ENCODE measurements at regions not wholly inside any gene's neighbourhood (a gene's known extent, or its start where the extent isn't known, plus 50 kb on each side); places are given as distances from the start of the nearest gene placed in this dataset.

- H3K27me3 ChIP-seq (ENCODE audit: insufficient read depth, poor library complexity, severe bottlenecking), result no peaks in the 10 kb centered on the region
- H3K27ac ChIP-seq (replicated peaks), result no peak overlapping the region
- DNase-seq (ENCODE audit: low read depth in 1 of 2, low spot score in 1 of 2), result no peak
- TF ChIP-seq GABPA (IDR thresholded peaks at IDR 0.05; ENCODE audit: low read depth) (no peak), SPI1 (IDR thresholded peaks at IDR 0.05; ENCODE audit: borderline replicate concordance, low read depth) (no peak)
- TF ChIP-seq, protein P1, sequence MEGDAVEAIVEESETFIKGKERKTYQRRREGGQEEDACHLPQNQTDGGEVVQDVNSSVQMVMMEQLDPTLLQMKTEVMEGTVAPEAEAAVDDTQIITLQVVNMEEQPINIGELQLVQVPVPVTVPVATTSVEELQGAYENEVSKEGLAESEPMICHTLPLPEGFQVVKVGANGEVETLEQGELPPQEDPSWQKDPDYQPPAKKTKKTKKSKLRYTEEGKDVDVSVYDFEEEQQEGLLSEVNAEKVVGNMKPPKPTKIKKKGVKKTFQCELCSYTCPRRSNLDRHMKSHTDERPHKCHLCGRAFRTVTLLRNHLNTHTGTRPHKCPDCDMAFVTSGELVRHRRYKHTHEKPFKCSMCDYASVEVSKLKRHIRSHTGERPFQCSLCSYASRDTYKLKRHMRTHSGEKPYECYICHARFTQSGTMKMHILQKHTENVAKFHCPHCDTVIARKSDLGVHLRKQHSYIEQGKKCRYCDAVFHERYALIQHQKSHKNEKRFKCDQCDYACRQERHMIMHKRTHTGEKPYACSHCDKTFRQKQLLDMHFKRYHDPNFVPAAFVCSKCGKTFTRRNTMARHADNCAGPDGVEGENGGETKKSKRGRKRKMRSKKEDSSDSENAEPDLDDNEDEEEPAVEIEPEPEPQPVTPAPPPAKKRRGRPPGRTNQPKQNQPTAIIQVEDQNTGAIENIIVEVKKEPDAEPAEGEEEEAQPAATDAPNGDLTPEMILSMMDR (IDR thresholded peaks at IDR 0.05; ENCODE audit: insufficient read depth, low read length), result no peak
- H3K4me3 ChIP-seq (replicated peaks; ENCODE audit: insufficient read depth, low read length), result no peak overlapping the region
Measured at GRCh38 chr12:75571656-75572205, 60.3 kb upstream of the KRR1 start.

- Histone ChIP-seq H3K4me3 (replicated peaks; ENCODE audit: insufficient read depth, low read length) (no peak overlapping the region), H3K27me3 (ENCODE audit: insufficient read depth, poor library complexity, severe bottlenecking) (no peaks in the 10 kb centered on the region), H3K27ac (replicated peaks) (no peak overlapping the region)
- TF ChIP-seq, protein P1 (IDR thresholded peaks at IDR 0.05; ENCODE audit: insufficient read depth, low read length), result no peak
- TF ChIP-seq SPI1 (IDR thresholded peaks at IDR 0.05; ENCODE audit: borderline replicate concordance, low read depth), result no peak
- TF ChIP-seq GABPA (IDR thresholded peaks at IDR 0.05; ENCODE audit: low read depth), result no peak
- no peak for TF ChIP-seq POLR2AphosphoS5 (IDR thresholded peaks at IDR 0.05; ENCODE audit: low read depth)
- TF ChIP-seq, protein P2, sequence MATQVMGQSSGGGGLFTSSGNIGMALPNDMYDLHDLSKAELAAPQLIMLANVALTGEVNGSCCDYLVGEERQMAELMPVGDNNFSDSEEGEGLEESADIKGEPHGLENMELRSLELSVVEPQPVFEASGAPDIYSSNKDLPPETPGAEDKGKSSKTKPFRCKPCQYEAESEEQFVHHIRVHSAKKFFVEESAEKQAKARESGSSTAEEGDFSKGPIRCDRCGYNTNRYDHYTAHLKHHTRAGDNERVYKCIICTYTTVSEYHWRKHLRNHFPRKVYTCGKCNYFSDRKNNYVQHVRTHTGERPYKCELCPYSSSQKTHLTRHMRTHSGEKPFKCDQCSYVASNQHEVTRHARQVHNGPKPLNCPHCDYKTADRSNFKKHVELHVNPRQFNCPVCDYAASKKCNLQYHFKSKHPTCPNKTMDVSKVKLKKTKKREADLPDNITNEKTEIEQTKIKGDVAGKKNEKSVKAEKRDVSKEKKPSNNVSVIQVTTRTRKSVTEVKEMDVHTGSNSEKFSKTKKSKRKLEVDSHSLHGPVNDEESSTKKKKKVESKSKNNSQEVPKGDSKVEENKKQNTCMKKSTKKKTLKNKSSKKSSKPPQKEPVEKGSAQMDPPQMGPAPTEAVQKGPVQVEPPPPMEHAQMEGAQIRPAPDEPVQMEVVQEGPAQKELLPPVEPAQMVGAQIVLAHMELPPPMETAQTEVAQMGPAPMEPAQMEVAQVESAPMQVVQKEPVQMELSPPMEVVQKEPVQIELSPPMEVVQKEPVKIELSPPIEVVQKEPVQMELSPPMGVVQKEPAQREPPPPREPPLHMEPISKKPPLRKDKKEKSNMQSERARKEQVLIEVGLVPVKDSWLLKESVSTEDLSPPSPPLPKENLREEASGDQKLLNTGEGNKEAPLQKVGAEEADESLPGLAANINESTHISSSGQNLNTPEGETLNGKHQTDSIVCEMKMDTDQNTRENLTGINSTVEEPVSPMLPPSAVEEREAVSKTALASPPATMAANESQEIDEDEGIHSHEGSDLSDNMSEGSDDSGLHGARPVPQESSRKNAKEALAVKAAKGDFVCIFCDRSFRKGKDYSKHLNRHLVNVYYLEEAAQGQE (IDR thresholded peaks at IDR 0.05; ENCODE audit: insufficient replicate concordance, low read depth), result no peak
- no peak for DNase-seq (ENCODE audit: low read depth in 1 of 2, low spot score in 1 of 2)
Measured at GRCh38 chr12:75571204-75571603, 59.8 kb upstream of the KRR1 start.

GRCh38 chr12:75568801-75569200 lies 57.4 kb upstream of the KRR1 start:
- TF ChIP-seq, protein P2 (IDR thresholded peaks at IDR 0.05; ENCODE audit: insufficient replicate concordance, low read depth), result no peak
- TF ChIP-seq POLR2AphosphoS5 (IDR thresholded peaks at IDR 0.05; ENCODE audit: low read depth), result no peak
- TF ChIP-seq, protein P1 (IDR thresholded peaks at IDR 0.05; ENCODE audit: insufficient read depth, low read length), result no peak
- no peak for TF ChIP-seq GABPA (IDR thresholded peaks at IDR 0.05; ENCODE audit: low read depth)
- no peak for TF ChIP-seq SPI1 (IDR thresholded peaks at IDR 0.05; ENCODE audit: borderline replicate concordance, low read depth)
- Histone ChIP-seq H3K27me3 (ENCODE audit: insufficient read depth, poor library complexity, severe bottlenecking) (no peaks in the 10 kb centered on the region), H3K4me3 (replicated peaks; ENCODE audit: insufficient read depth, low read length) (no peak overlapping the region), H3K27ac (replicated peaks) (no peak overlapping the region)
- no peak for DNase-seq (ENCODE audit: low read depth in 1 of 2, low spot score in 1 of 2)

DNA sequence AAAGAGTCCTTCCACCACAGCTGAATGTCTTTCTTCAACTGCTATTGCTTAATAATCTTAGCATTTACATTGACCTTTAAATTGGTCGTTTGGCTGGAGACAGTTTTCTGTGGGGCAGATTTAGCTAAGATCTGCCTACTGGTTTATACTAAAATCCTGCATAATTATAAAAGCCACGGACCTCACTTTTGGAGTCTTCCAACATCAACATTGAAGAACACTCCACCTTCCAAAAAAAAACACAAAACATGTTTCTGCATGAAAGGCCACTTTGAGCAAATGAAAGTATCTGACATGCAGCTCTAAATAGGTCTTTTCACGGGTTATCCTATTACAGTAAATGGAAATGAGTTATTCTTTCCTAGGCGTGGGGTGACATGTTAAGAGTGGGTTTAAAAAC lies 57.0 kb upstream of the KRR1 start:
- DNase-seq (ENCODE audit: low read depth in 1 of 2, low spot score in 1 of 2), result no peak
- Histone ChIP-seq H3K27me3 (ENCODE audit: insufficient read depth, poor library complexity, severe bottlenecking) (no peaks in the 10 kb centered on the region), H3K27ac (replicated peaks) (no peak overlapping the region), H3K4me3 (replicated peaks; ENCODE audit: insufficient read depth, low read length) (no peak overlapping the region)
- TF ChIP-seq GABPA (IDR thresholded peaks at IDR 0.05; ENCODE audit: low read depth) (no peak), POLR2AphosphoS5 (IDR thresholded peaks at IDR 0.05; ENCODE audit: low read depth) (no peak), SPI1 (IDR thresholded peaks at IDR 0.05; ENCODE audit: borderline replicate concordance, low read depth) (no peak)
- TF ChIP-seq, protein P2 (IDR thresholded peaks at IDR 0.05; ENCODE audit: insufficient replicate concordance, low read depth), result no peak
- TF ChIP-seq, protein P1 (IDR thresholded peaks at IDR 0.05; ENCODE audit: insufficient read depth, low read length), result no peak
